ENCODE measurements at regions not wholly inside any gene's neighbourhood (a gene's known extent, or its start where the extent isn't known, plus 50 kb on each side); places are given as distances from the start of the nearest gene placed in this dataset.

DNA sequence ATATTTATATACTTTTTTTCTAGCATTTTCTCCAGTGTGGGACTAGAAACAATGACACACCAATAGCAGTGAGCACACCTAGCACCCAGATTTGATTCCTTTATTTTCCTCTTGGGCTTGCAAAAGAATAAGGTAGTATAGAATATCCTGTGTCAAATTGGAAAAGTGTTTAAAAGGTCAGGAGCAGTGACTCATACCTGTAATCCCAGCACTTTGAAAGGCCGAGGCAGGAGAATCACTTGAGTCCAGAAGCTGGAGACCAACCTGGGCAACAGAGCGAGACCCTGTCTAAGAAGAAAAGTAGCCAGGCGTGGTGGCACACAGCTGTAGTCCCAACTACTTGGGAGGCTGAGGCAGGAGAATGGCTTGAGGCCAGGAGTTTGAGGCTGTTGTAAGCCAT, 53.8 kb upstream of the SGPP1 start:
- no peak for DNase-seq (ENCODE audit: low spot score)
- TF ChIP-seq, protein P1, sequence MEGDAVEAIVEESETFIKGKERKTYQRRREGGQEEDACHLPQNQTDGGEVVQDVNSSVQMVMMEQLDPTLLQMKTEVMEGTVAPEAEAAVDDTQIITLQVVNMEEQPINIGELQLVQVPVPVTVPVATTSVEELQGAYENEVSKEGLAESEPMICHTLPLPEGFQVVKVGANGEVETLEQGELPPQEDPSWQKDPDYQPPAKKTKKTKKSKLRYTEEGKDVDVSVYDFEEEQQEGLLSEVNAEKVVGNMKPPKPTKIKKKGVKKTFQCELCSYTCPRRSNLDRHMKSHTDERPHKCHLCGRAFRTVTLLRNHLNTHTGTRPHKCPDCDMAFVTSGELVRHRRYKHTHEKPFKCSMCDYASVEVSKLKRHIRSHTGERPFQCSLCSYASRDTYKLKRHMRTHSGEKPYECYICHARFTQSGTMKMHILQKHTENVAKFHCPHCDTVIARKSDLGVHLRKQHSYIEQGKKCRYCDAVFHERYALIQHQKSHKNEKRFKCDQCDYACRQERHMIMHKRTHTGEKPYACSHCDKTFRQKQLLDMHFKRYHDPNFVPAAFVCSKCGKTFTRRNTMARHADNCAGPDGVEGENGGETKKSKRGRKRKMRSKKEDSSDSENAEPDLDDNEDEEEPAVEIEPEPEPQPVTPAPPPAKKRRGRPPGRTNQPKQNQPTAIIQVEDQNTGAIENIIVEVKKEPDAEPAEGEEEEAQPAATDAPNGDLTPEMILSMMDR (IDR thresholded peaks at IDR 0.05; ENCODE audit: borderline replicate concordance, control extremely low read depth, extremely low read depth, insufficient read depth, missing control alignments), result no peak
- in situ Hi-C loops (cut with MboI; ENCODE audit: low sequenced_read_pairs, unreplicated experiment), result no loop called here

DNA sequence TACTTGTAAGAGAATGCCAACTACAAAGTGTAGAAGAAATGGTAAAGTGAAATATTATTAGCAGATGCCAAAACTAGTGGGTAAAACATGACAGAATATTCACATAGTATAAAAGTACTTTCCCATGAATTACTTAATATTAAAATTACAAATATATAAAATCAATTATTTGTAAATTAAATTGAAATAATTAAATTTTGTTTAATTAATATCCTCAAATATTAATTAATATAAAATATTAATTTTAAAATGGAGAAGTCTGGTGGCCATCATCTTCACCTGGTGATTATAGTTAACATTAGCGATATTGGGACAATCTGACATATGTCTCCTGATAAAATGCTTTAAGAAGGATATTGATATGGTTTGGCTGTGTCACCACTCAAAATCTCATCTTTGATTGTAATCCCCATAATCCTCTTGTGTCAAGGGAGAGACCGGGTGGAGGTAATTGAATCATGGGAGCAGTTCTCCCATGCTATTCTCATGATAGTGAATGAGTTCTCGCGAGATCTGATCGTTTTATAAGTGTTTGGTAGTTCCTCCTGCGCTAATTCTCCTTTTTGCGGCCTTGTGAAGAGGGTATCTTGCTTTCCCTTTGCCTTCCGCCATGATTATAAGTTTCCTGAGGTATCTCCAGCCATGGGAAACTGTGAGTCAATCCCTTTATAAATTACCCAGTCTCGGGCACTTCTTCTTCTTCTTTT, 55.0 kb upstream of the SGPP1 start:
- no peak for DNase-seq (ENCODE audit: low spot score)
- TF ChIP-seq, protein P1 (IDR thresholded peaks at IDR 0.05; ENCODE audit: borderline replicate concordance, control extremely low read depth, extremely low read depth, insufficient read depth, missing control alignments), result no peak
- in situ Hi-C loops (cut with MboI; ENCODE audit: low sequenced_read_pairs, unreplicated experiment), result no loop called here

DNA sequence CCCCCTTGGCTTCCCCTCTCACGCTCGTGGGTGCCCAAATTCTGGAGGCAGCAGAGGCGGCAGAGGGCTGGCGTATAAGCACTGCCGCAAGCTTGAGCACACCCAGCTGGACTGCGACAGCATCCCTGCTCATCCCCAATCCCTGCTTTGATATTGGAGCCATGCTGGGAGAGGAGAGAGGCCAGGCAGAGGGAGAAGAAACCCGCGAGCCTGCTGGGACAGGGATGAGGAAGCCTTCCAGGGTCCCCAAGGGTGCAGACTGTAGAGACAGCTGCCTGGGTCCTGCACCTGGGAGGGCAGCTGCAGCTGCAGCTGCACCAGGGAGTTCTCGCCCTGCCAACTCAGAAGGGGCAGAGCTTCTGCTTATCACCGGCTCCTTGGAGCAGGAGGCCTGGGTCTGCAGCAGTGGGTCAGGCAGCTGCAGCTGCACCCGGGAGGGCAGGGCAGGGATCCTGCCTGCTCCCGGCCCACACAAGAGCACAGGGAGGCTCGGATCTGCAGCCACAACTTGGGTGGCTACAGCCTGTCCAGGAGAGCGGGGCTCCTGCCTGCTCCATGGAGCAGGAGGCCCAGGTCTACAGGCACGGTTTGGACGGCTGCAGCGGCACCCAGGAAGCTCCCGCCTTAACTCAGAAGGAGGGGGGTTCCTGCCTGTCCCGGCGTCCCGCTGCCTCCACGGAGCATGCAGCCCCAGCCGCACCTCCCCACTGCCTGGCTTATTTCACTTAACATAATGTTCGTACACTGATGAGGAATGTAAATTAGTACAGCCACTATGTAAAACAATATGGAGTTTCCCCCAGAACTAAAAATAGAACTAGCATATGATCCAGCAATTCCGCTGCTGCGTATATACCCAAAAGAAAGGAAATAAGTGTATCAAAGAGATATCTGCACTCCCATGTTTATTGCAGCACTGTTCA, 60.4 kb upstream of the SGPP1 start:
- in situ Hi-C loops (cut with MboI; ENCODE audit: low sequenced_read_pairs, unreplicated experiment), result no loop called here
- TF ChIP-seq, protein P1 (IDR thresholded peaks at IDR 0.05; ENCODE audit: borderline replicate concordance, control extremely low read depth, extremely low read depth, insufficient read depth, missing control alignments), result no peak
- DNase-seq (ENCODE audit: low spot score), result no peak

DNA sequence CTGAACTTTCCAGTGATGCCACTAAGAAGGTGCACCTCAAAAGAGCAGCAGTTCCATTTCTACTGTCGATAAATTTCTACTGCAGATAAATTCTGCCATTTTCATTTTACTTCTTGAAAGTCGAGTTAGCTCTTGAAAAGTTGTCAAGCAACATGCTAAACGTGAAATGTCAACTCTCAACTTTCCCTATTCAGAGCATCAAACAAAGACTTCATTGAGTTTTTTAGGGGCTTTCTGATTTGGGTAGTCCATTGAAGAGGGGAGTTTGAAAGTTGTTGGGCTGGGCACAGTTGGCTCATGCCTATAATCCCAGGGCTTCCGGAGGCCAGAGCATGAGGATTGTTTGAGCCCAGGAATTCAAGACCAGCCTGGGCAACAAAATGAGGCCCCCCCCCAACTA, 59.4 kb upstream of the SYNE2 start:
- TF ChIP-seq, protein P1 (IDR thresholded peaks at IDR 0.05; ENCODE audit: borderline replicate concordance, control extremely low read depth, extremely low read depth, insufficient read depth, missing control alignments), result no peak
- no peak for DNase-seq (ENCODE audit: low spot score)
- in situ Hi-C loops (cut with MboI; ENCODE audit: low sequenced_read_pairs, unreplicated experiment), result loop anchor here (10.0 kb wide), 1 partner anchor 511 kb away; no protein-coding TSS in a partner anchor

DNA sequence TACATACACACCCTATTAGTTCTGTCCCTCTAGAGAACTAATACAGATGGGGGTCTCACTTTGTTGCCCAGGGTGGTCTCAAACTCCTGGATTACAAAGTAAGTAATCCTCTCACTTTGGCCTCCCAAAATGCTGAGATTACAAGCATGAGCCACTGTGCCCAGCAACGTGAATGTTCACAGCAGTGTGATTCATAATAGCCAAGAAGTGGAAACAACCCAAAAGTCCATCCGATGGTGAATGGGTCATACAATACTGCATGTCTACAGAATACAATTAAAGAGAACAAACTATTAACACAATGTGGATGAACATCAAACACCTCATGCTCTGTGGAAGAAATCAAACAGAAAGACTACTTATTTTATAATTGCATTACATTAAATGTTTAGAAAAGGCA, 57.3 kb upstream of the SYNE2 start:
- in situ Hi-C loops (cut with MboI; ENCODE audit: low sequenced_read_pairs, unreplicated experiment), result loop anchor here (10.0 kb wide), 1 partner anchor 509 kb away; no protein-coding TSS in a partner anchor
- no peak for DNase-seq (ENCODE audit: low spot score)
- TF ChIP-seq, protein P1 (IDR thresholded peaks at IDR 0.05; ENCODE audit: borderline replicate concordance, control extremely low read depth, extremely low read depth, insufficient read depth, missing control alignments), result no peak

DNA sequence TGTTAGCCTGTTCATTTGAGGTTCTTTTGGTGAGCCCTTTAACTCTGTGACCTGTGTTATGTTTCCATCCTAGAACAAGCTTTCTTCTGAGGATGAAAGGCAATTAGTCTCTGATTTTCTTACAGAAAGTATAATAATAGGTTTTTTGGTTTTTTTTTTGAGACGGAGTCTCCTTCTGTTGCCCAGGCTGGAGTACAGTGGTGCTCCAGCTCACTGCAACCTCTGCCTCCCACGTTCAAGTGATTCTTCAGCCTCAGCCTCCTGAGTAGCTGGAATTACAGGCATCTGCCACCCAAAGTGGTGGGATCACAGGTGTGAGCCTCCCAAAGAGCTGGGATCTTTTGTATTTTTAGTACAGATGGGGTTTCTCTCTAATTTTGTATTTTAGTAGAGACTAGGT, 52.7 kb upstream of the SYNE2 start:
- in situ Hi-C loops (cut with MboI; ENCODE audit: low sequenced_read_pairs, unreplicated experiment), result no loop called here
- TF ChIP-seq, protein P1 (IDR thresholded peaks at IDR 0.05; ENCODE audit: borderline replicate concordance, control extremely low read depth, extremely low read depth, insufficient read depth, missing control alignments), result no peak
- no peak for DNase-seq (ENCODE audit: low spot score)
